GM12878 (cell line): ENCODE measurements at regions not wholly inside any gene's neighbourhood (a gene's known extent, or its start where the extent isn't known, plus 50 kb on each side); places are given as distances from the start of the nearest gene placed in this dataset.

Experiments used
- ATAC-seq: fragments of 200-7000 bp; cut with Tn5 transposase; 3 replicates; pipeline ENCODE4 v1.9.1; 2020; ENCODE audit warnings: mild to moderate bottlenecking, moderate library complexity
- BruUV-seq: library from RNA; stranded (reverse); fragments of 400-500 nt; replicated peaks from 2 replicates; lab custom pipeline; 2021; lab: Mats Ljungman, UMichigan
- CTCF ChIA-PET: fragments of 300-600 bp; sonication (Branson Sonifier 250); formaldehyde crosslinking; extraction: SDS; loops from one replicate; lab custom pipeline; 2021; ENCODE audit warnings: inconsistent platforms; lab: Yijun Ruan, JAX
- POLR2A ChIA-PET: fragments of 350-600 bp; formaldehyde crosslinking; extraction: SDS; loops from one replicate; lab custom pipeline; 2021; ENCODE audit warnings: inconsistent platforms; lab: Charles Lee
- RAD21 ChIA-PET: fragments of 300-600 bp; sonication (Branson Sonifier 250); formaldehyde crosslinking; loops from one replicate; lab custom pipeline; 2023; ENCODE audit warnings: antibody characterized with exemption; ENCODE audit not compliant: unreplicated experiment; lab: Charles Lee
- SMC1A ChIA-PET: fragments of 300-600 bp; sonication (Branson Sonifier 250); formaldehyde crosslinking; loops from one replicate; lab custom pipeline; 2023; ENCODE audit not compliant: unreplicated experiment, uncharacterized antibody; lab: Charles Lee
- DNase-seq: peaks from one replicate; pipeline ENCODE4 v3.0.0-alpha.2; 2011; ENCODE audit warnings: low read depth, low spot score
- FAIRE-seq: peaks from 3 replicates; lab custom pipeline; 2011; peaks lifted over from hg19 to GRCh38; lab: Jason Lieb, UNC
- H2AFZ ChIP-seq: 2 replicates; pipeline ENCODE4 v1.6.0; 2011; ENCODE audit warnings: low read depth, low read length, control low read depth; ENCODE audit not compliant: control insufficient read depth
- H3K27ac ChIP-seq: 2 replicates; pipeline ENCODE4 v1.5.1; 2011; ENCODE audit warnings: control low read depth; ENCODE audit not compliant: control insufficient read depth, insufficient read depth
- H3K27me3 ChIP-seq, 2 experiments: replicated peaks in 1 of 2; 2 replicates each; pipeline versions ENCODE4 v1.6.0 to v1.6.1; 2011; ENCODE audit warnings: low read length in 1 of 2; ENCODE audit not compliant: control insufficient read depth in 2 of 2, insufficient read depth in 2 of 2
- H3K36me3 ChIP-seq, 2 experiments: 2 replicates each; pipeline ENCODE4 v1.5.1; 2011; ENCODE audit warnings: low read length in 1 of 2; ENCODE audit not compliant: control insufficient read depth in 2 of 2, insufficient read depth in 2 of 2
- H3K4me1 ChIP-seq: 2 replicates; pipeline ENCODE4 v1.6.1; 2011; ENCODE audit warnings: mild to moderate bottlenecking, low read length, moderate library complexity, mixed read lengths; ENCODE audit not compliant: control insufficient read depth, insufficient read depth
- H3K4me2 ChIP-seq: 2 replicates; pipeline ENCODE4 v1.6.0; 2011; ENCODE audit warnings: control low read depth; ENCODE audit not compliant: control insufficient read depth, insufficient read depth
- H3K4me3 ChIP-seq: fragments of 200-600 bp; sonication (generic); 2 replicates; pipeline ENCODE4 v1.5.1; 2016
- H3K79me2 ChIP-seq: 2 replicates; pipeline ENCODE4 v1.6.0; 2011; ENCODE audit warnings: low read length; ENCODE audit not compliant: control insufficient read depth, insufficient read depth
- H3K9ac ChIP-seq: 2 replicates; pipeline ENCODE4 v1.8.0; 2011; ENCODE audit warnings: low read length, control low read depth, mixed read lengths; ENCODE audit not compliant: control insufficient read depth, insufficient read depth
- H3K9me3 ChIP-seq: replicated peaks from 3 replicates; pipeline ENCODE4 v1.5.1; 2011; ENCODE audit warnings: mild to moderate bottlenecking, low read length; ENCODE audit not compliant: control insufficient read depth, insufficient read depth
- H4K20me1 ChIP-seq: 2 replicates; pipeline ENCODE4 v1.6.0; 2011; ENCODE audit not compliant: control insufficient read depth, insufficient read depth
- BACH1 ChIP-seq: fragments of 450-650 bp; IDR thresholded peaks from 2 replicates; pipeline ENCODE4 v1.6.1; 2017; ENCODE audit warnings: mild to moderate bottlenecking, borderline replicate concordance
- CHD1 ChIP-seq: IDR thresholded peaks from 2 replicates; pipeline ENCODE4 v1.6.1; 2012; ENCODE audit warnings: low read depth, low read length, improper control_type of control experiment
- EED ChIP-seq: sonication (generic); IDR thresholded peaks from 2 replicates; pipeline ENCODE4 v1.6.1; 2016; ENCODE audit warnings: antibody characterized with exemption, low read depth
- IKZF2 ChIP-seq, 2 experiments: fragments of 450-650 bp; IDR thresholded peaks; 2 replicates each; pipeline ENCODE4 v1.6.1; 2017; ENCODE audit warnings: mild to moderate bottlenecking in 2 of 2, moderate library complexity in 2 of 2
- JUND ChIP-seq: IDR thresholded peaks from 2 replicates; pipeline ENCODE4 v1.6.1; 2012; ENCODE audit warnings: low read depth, mild to moderate bottlenecking, low read length, improper control_type of control experiment, moderate library complexity
- POLR2AphosphoS5 ChIP-seq: IDR thresholded peaks from 2 replicates; pipeline ENCODE4 v1.6.1; 2011; ENCODE audit warnings: mild to moderate bottlenecking, low read length, inconsistent platforms
- RFX5 ChIP-seq: IDR thresholded peaks from 2 replicates; pipeline ENCODE4 v1.6.1; 2011; ENCODE audit warnings: low read depth, low read length, improper control_type of control experiment
- STAT3 ChIP-seq: IDR thresholded peaks from 2 replicates; pipeline ENCODE4 v1.6.1; 2011; ENCODE audit warnings: low read depth, low read length, improper control_type of control experiment
- ZBTB11 ChIP-seq: fragments of 450-650 bp; formaldehyde crosslinking; IDR thresholded peaks from 2 replicates; pipeline ENCODE4 v1.5.0; 2022; ENCODE audit warnings: mild to moderate bottlenecking, missing genetic modification characterization
- WGBS: methylation state at CpG from one replicate; pipeline ENCODE4 v1.1.6; 2016; ENCODE audit warnings: low lambda C conversion rate; ENCODE audit not compliant: insufficient replicate concordance, insufficient coverage; ENCODE audit errors: missing lambda C conversion rate; 5-methylcytosine and 5-hydroxymethylcytosine counted together
- in situ Hi-C: fragments of 300-500 bp; cut with MboI; formaldehyde crosslinking; loops from 9 replicates; pipeline ENCODE4 v1.14.3; 2018; ENCODE audit warnings: mixed read lengths
- intact Hi-C: fragments of 100-400 bp; cut with micrococcal nuclease; formaldehyde crosslinking; loops from one replicate; pipeline ENCODE4 v1.14.2; 2022; ENCODE audit not compliant: unreplicated experiment

- TF ChIP-seq ZBTB11 (CRISPR knock-in tag) (no peak), IKZF2 (IDR thresholded peaks at IDR 0.05) (no peak)
Measured at GRCh38 chr11:28401446-28401845, 293.3 kb downstream of the METTL15 start (continued).

DNA sequence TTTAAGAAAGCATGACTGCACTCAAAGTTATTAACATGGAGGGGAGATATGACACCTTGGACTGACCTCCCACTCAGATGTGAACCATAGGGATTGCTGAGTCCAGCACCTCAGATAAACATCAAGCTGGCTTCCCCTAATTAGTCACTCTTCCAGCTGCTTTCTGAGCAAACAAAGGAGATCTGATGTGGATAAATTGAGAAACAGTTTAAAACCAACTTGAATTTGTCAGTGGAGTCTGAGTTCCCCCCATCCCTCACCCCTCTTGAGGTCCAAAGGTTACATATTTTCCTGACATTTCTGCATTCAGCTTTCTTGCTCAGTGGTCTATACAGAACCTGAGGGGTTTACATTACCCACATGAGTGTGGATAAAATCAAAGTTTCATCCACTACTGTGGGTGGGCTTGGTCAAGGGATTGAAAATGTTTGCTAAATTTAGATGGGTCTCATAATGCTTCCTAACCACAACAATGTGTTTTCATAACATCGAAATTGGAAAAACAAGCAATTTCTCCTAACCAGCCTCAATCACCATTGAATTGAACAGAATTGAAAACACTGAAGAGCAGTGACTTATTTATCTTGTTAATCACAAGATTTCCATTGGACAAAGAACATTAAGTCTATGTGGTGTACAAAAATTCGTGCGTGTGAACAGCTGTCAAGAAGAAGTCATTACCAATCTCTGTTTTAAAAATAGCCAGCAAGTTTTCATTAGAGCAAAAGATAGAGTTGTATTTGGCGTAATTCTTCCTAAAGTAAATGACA is 292.3 kb downstream of the METTL15 start:
- no peaks in the 10 kb centered on the region for H3K27me3 ChIP-seq
- no peak overlapping the region for H3K4me2 ChIP-seq
- ATAC-seq (no peak), FAIRE-seq (no peak), DNase-seq (no peak)
- H3K4me1 ChIP-seq, result no peaks in the 10 kb centered on the region
- in situ Hi-C loops, result no loop called here
- intact Hi-C loops, result no loop called here
- no peak overlapping the region for H3K27ac ChIP-seq
- H2AFZ ChIP-seq, result no peak overlapping the region
- ChIA-PET RAD21 (no interaction called here), POLR2A (no interaction called here), CTCF (no interaction called here), SMC1A (interaction anchor here (1.0 kb wide), 1 partner anchor 15 kb away, joined by 3 read pairs; no protein-coding TSS in a partner anchor)
- H3K9ac ChIP-seq, result no peak overlapping the region
- no peak overlapping the region for H3K4me3 ChIP-seq
- 58% methylated on average over 4 of the region's 4 CpGs for WGBS
- TF ChIP-seq CHD1, result no peak
- no peak for TF ChIP-seq RFX5
- TF ChIP-seq EED, result no peak
- TF ChIP-seq STAT3, result no peak
- TF ChIP-seq BACH1, result no peak
- no peak for TF ChIP-seq POLR2AphosphoS5
- no peak for TF ChIP-seq JUND
- H4K20me1 ChIP-seq, result no peaks in the 10 kb centered on the region
- no peaks in the 10 kb centered on the region for H3K79me2 ChIP-seq
- BruUV-seq, result no TSS peak
- no peaks in the 10 kb centered on the region for H3K9me3 ChIP-seq
- H3K36me3 ChIP-seq, result no peaks in the 10 kb centered on the region
